H1 (cell line): ENCODE measurements at regions not wholly inside any gene's neighbourhood (a gene's known extent, or its start where the extent isn't known, plus 50 kb on each side); places are given as distances from the start of the nearest gene placed in this dataset.
A peak's percentile ranks its signal among the peaks of the same experiment; 100 is the strongest.

ENCODE experiments used
- CTCF ChIA-PET: fragments of 300-600 bp; sonication (Branson Sonifier 250); formaldehyde crosslinking; loops from one replicate; lab custom pipeline; 2021; ENCODE audit not compliant: partially characterized antibody; lab: Charles Lee
- POLR2A ChIA-PET: fragments of 300-600 bp; sonication (Branson Sonifier 250); formaldehyde crosslinking; loops from one replicate; lab custom pipeline; 2021; ENCODE audit warnings: inconsistent platforms; ENCODE audit not compliant: partially characterized antibody; lab: Charles Lee
- DNase-seq, 2 experiments: peaks; one replicate each; pipeline versions ENCODE4 v3.0.0 to v3.0.0-alpha.2; 2010 to 2022; ENCODE audit warnings: low spot score in 2 of 2, low read depth in 1 of 2, mixed read lengths in 1 of 2
- FAIRE-seq: peaks from 2 replicates; lab custom pipeline; 2011; peaks lifted over from hg19 to GRCh38; lab: Jason Lieb, UNC
- H2AFZ ChIP-seq: 2 replicates; pipeline ENCODE4 v1.8.1; 2012; ENCODE audit warnings: low read length, inconsistent platforms
- H2AK5ac ChIP-seq: 2 replicates; pipeline ENCODE4 v1.6.1; 2013; ENCODE audit warnings: low read depth, low read length
- H2BK120ac ChIP-seq: replicated peaks from 2 replicates; pipeline ENCODE3; 2013; ENCODE audit warnings: low read depth, low read length, inconsistent platforms
- H2BK12ac ChIP-seq: 2 replicates; pipeline ENCODE4 v1.6.1; 2013; ENCODE audit warnings: low read depth, low read length
- H2BK15ac ChIP-seq: 2 replicates; pipeline ENCODE4 v1.6.1; 2013; ENCODE audit warnings: low read length
- H2BK20ac ChIP-seq: 2 replicates; pipeline ENCODE4 v1.6.1; 2013; ENCODE audit warnings: low read length
- H2BK5ac ChIP-seq: 2 replicates; pipeline ENCODE4 v1.6.1; 2013; ENCODE audit warnings: low read depth, low read length
- H3K14ac ChIP-seq: 2 replicates; pipeline ENCODE4 v1.6.1; 2013; ENCODE audit warnings: inconsistent platforms; ENCODE audit not compliant: insufficient read length
- H3K18ac ChIP-seq: 2 replicates; pipeline ENCODE4 v1.6.1; 2013; ENCODE audit warnings: low read length; ENCODE audit errors: extremely low read depth
- H3K23ac ChIP-seq: 2 replicates; pipeline ENCODE4 v1.6.1; 2013; ENCODE audit warnings: inconsistent platforms; ENCODE audit not compliant: insufficient read length
- H3K23me2 ChIP-seq: 2 replicates; pipeline ENCODE4 v1.6.1; 2013; ENCODE audit warnings: low read depth, low read length
- H3K27ac ChIP-seq: 2 replicates; pipeline ENCODE4 v1.6.1; 2011; ENCODE audit warnings: low read depth, low read length, inconsistent platforms
- H3K27me3 ChIP-seq, 4 experiments: replicated peaks in 1 of 4; 1 replicate in 1 of 4; 2 replicates in 3 of 4; pipeline versions ENCODE4 v1.6.1 to v1.8.1; 2011 to 2013; ENCODE audit warnings: low read length in 3 of 4, mild to moderate bottlenecking in 3 of 4, inconsistent platforms in 2 of 4, mixed read lengths in 2 of 4, moderate library complexity in 1 of 4; ENCODE audit not compliant: control insufficient read depth in 3 of 4, insufficient read depth in 3 of 4; ENCODE audit errors: extremely low read depth in 1 of 4
- H3K36me3 ChIP-seq, 4 experiments: 2 replicates each; pipeline versions ENCODE4 v1.6.1 to v1.8.1; 2011 to 2013; ENCODE audit warnings: mild to moderate bottlenecking in 4 of 4, low read length in 3 of 4, moderate library complexity in 2 of 4, control low read depth in 1 of 4, inconsistent platforms in 1 of 4; ENCODE audit not compliant: insufficient read depth in 4 of 4, control insufficient read depth in 2 of 4
- H3K4ac ChIP-seq: replicated peaks from 2 replicates; pipeline ENCODE3; 2013; ENCODE audit warnings: low read length, low read depth, mixed read lengths, inconsistent platforms; ENCODE audit not compliant: insufficient read length
- H3K4me1 ChIP-seq, 4 experiments: replicated peaks in 1 of 4; 1 replicate in 1 of 4; 2 replicates in 3 of 4; pipeline versions ENCODE4 v1.6.1 to v1.8.1; 2011 to 2013; ENCODE audit warnings: low read length in 3 of 4, inconsistent platforms in 2 of 4, mixed read lengths in 1 of 4; ENCODE audit not compliant: insufficient read depth in 4 of 4, control insufficient read depth in 3 of 4
- H3K4me2 ChIP-seq, 2 experiments: 2 replicates each; pipeline versions ENCODE4 v1.6.1 to v1.8.1; 2011 to 2013; ENCODE audit warnings: low read depth in 2 of 2, low read length in 2 of 2, control low read depth in 1 of 2, inconsistent platforms in 1 of 2, mild to moderate bottlenecking in 1 of 2; ENCODE audit not compliant: insufficient read depth in 1 of 2
- H3K4me3 ChIP-seq, 4 experiments: fragments of 200-600, 300-600 bp in 1 of 4; sonication (generic), shearing (Covaris generic), sonication (Bioruptor Twin) in 1 of 4; 2 replicates each; pipeline versions ENCODE4 v1.5.1 to v1.8.1; 2011 to 2016; ENCODE audit warnings: low read length in 4 of 4, low read depth in 3 of 4, control low read depth in 2 of 4, inconsistent platforms in 2 of 4, mild to moderate bottlenecking in 2 of 4, mixed read lengths in 1 of 4, moderate library complexity in 1 of 4; ENCODE audit not compliant: insufficient read depth in 2 of 4; ENCODE audit errors: extremely low read depth in 1 of 4
- H3K56ac ChIP-seq: replicated peaks from 2 replicates; pipeline ENCODE3; 2013; ENCODE audit warnings: low read depth, mild to moderate bottlenecking, mixed read lengths, low read length, inconsistent platforms; ENCODE audit not compliant: insufficient read length
- H3K79me1 ChIP-seq: 2 replicates; pipeline ENCODE4 v1.6.1; 2013; ENCODE audit warnings: low read depth, low read length, control low read depth
- H3K79me2 ChIP-seq, 2 experiments: 2 replicates each; pipeline versions ENCODE4 v1.6.1 to v1.8.1; 2012 to 2013; ENCODE audit warnings: low read length in 2 of 2, mild to moderate bottlenecking in 2 of 2, inconsistent platforms in 1 of 2; ENCODE audit not compliant: insufficient read depth in 2 of 2, control insufficient read depth in 1 of 2
- H3K9ac ChIP-seq, 4 experiments: replicated peaks in 1 of 4; 1 replicate in 1 of 4; 2 replicates in 3 of 4; pipeline versions ENCODE4 v1.6.1 to v1.8.1; 2011 to 2013; ENCODE audit warnings: low read depth in 3 of 4, low read length in 3 of 4, control low read depth in 2 of 4, mild to moderate bottlenecking in 2 of 4, moderate library complexity in 2 of 4, inconsistent platforms in 1 of 4; ENCODE audit errors: extremely low read depth in 1 of 4
- H3K9me3 ChIP-seq, 2 experiments: 2 replicates each; pipeline versions ENCODE4 v1.6.1 to v1.8.1; 2012 to 2013; ENCODE audit warnings: mild to moderate bottlenecking in 2 of 2, moderate library complexity in 2 of 2, control low read depth in 1 of 2, inconsistent platforms in 1 of 2, low read depth in 1 of 2, low read length in 1 of 2, mixed read lengths in 1 of 2; ENCODE audit not compliant: insufficient read depth in 2 of 2
- H4K20me1 ChIP-seq, 2 experiments: replicated peaks in 1 of 2; 2 replicates each; pipeline versions ENCODE3 to v1.8.1; 2011 to 2013; ENCODE audit warnings: inconsistent platforms in 2 of 2, low read length in 2 of 2, mild to moderate bottlenecking in 1 of 2; ENCODE audit not compliant: insufficient read depth in 2 of 2, control insufficient read depth in 1 of 2
- H4K5ac ChIP-seq: 2 replicates; pipeline ENCODE4 v1.6.1; 2013; ENCODE audit warnings: low read length, low read depth, mixed read lengths, inconsistent platforms; ENCODE audit not compliant: insufficient read length
- H4K8ac ChIP-seq: 2 replicates; pipeline ENCODE4 v1.8.0; 2013; ENCODE audit warnings: mild to moderate bottlenecking, moderate library complexity, low read length, inconsistent platforms; ENCODE audit not compliant: insufficient read depth; ENCODE audit errors: extremely low read depth
- H4K91ac ChIP-seq: replicated peaks from 2 replicates; pipeline ENCODE3; 2013; ENCODE audit warnings: low read length, mixed read lengths, inconsistent platforms; ENCODE audit not compliant: insufficient read length
- E2F6 ChIP-seq: IDR thresholded peaks from 2 replicates; pipeline ENCODE4 v1.6.1; 2012; ENCODE audit warnings: inconsistent platforms
- WGBS, 2 experiments: shearing (Covaris generic) in 1 of 2; methylation state at CpG; one replicate each; pipeline versions ENCODE4 v1.1.6 to v1.1.7; 2013 to 2015; ENCODE audit warnings: low lambda C conversion rate in 2 of 2, mixed read lengths in 2 of 2, inconsistent platforms in 1 of 2, low coverage in 1 of 2, missing lambda C conversion rate in 1 of 2; ENCODE audit not compliant: insufficient replicate concordance in 2 of 2, insufficient coverage in 1 of 2, insufficient read length in 1 of 2; ENCODE audit errors: extremely low coverage in 1 of 2, missing lambda C conversion rate in 1 of 2; 5-methylcytosine and 5-hydroxymethylcytosine counted together

- peak overlapping the region; percentile 22; the same call in 1 of the 2 replicates for H2AFZ ChIP-seq
- H4K5ac ChIP-seq, result no peak overlapping the region
- H3K4me2 ChIP-seq, result no peak overlapping the region
- H4K91ac ChIP-seq, result no peak overlapping the region
- no peak overlapping the region for H3K27ac ChIP-seq
- no peak overlapping the region for H3K9ac ChIP-seq
- no peaks in the 10 kb centered on the region for H3K4me1 ChIP-seq
- ChIA-PET CTCF (interaction anchor here (1.0 to 1.5 kb wide), 3 partner anchors 31 to 646 kb away, joined by 3 read pairs; no protein-coding TSS in a partner anchor), POLR2A (no interaction called here)
- no peak overlapping the region for H4K8ac ChIP-seq
- no peak overlapping the region for H2BK15ac ChIP-seq
- no peaks in the 10 kb centered on the region for H3K79me1 ChIP-seq
- no peaks in the 10 kb centered on the region for H3K79me2 ChIP-seq
- 85% methylated on average over 6 of the region's 6 CpGs; no CpG with 5 or more reads in 1 of the 2 experiments for WGBS, 2 experiments
- H2BK120ac ChIP-seq, result no peak overlapping the region
- H3K56ac ChIP-seq, result no peak overlapping the region
- H2BK5ac ChIP-seq, result no peak overlapping the region
- H3K36me3 ChIP-seq, result no peaks in the 10 kb centered on the region
- no peak overlapping the region for H2BK20ac ChIP-seq
- H3K18ac ChIP-seq, result no peak overlapping the region
- FAIRE-seq (no peak), DNase-seq (no peak)
- no peak overlapping the region for H2BK12ac ChIP-seq
- no peak overlapping the region for H3K23ac ChIP-seq
- H2AK5ac ChIP-seq, result no peak overlapping the region
- no peaks in the 10 kb centered on the region for H3K23me2 ChIP-seq
- no peak overlapping the region for H3K4me3 ChIP-seq
- H3K27me3 ChIP-seq, result no peaks in the 10 kb centered on the region
- H3K9me3 ChIP-seq, result peaks cover 7 to 9% of the 10 kb centered on the region in 2 experiments; a peak in 3 of 4 replicates
- TF ChIP-seq E2F6, result no peak
- TF ChIP-seq, all 59 proteins: peak for 0
- Histone ChIP-seq H4K20me1 (no peaks in the 10 kb centered on the region), H3K14ac (no peak overlapping the region), H3K4ac (no peak overlapping the region)
These were observed 140.6 kb downstream of the IRS2 start for GRCh38 chr13:109645831-109646230.
